GM21717 (cell line): ENCODE measurements at regions not wholly inside any gene's neighbourhood (a gene's known extent, or its start where the extent isn't known, plus 50 kb on each side); places are given as distances from the start of the nearest gene placed in this dataset.

Source experiments
- ATAC-seq: cut with Tn5 transposase; IDR thresholded peaks from one replicate; pipeline ENCODE4 v1.9.1; 2021; ENCODE audit warnings: mild to moderate bottlenecking, moderate library complexity; ENCODE audit not compliant: unreplicated experiment

GRCh38 chr10:105989995-105990394 is 1174.5 kb downstream of the SORCS1 start:
- no peak for ATAC-seq

- no peak for ATAC-seq
These were observed 1175.7 kb downstream of the SORCS1 start for GRCh38 chr10:105988848-105989247.

- ATAC-seq: no peak
These were observed 1177.4 kb downstream of the SORCS1 start for GRCh38 chr10:105986912-105987635.

- no peak for ATAC-seq
These were observed 1178.0 kb downstream of the SORCS1 start for GRCh38 chr10:105986486-105986885.

- ATAC-seq: no peak
These were observed 1181.8 kb downstream of the SORCS1 start for GRCh38 chr10:105982735-105983134.

- no peak for ATAC-seq
These were observed 1182.8 kb downstream of the SORCS1 start for GRCh38 chr10:105981679-105982078.

- peak; percentile 90 for ATAC-seq
These were observed 1189.6 kb downstream of the SORCS1 start for GRCh38 chr10:105974803-105975456.

GRCh38 chr10:105973902-105974301 is 1190.6 kb downstream of the SORCS1 start:
- ATAC-seq: no peak

GRCh38 chr10:105973360-105973759 is 1191.1 kb downstream of the SORCS1 start:
- ATAC-seq: no peak

- no peak for ATAC-seq
These were observed 1193.0 kb downstream of the SORCS1 start for GRCh38 chr10:105971460-105971859.

- ATAC-seq: no peak
These were observed 1194.6 kb downstream of the SORCS1 start for GRCh38 chr10:105969884-105970377.

GRCh38 chr10:105968666-105969065 is 1195.8 kb downstream of the SORCS1 start:
- no peak for ATAC-seq

- no peak for ATAC-seq
These were observed 1197.2 kb downstream of the SORCS1 start for GRCh38 chr10:105967256-105967655.

- no peak for ATAC-seq
These were observed 1199.4 kb downstream of the SORCS1 start for GRCh38 chr10:105965141-105965540.

- no peak for ATAC-seq
These were observed 1200.5 kb downstream of the SORCS1 start for GRCh38 chr10:105964009-105964408.

- no peak for ATAC-seq
These were observed 1201.1 kb downstream of the SORCS1 start for GRCh38 chr10:105963334-105963884.

- ATAC-seq: peak; percentile 71
These were observed 1208.0 kb downstream of the SORCS1 start for GRCh38 chr10:105956550-105956949.

GRCh38 chr10:105953861-105954260 is 1210.6 kb downstream of the SORCS1 start:
- no peak for ATAC-seq

- no peak for ATAC-seq
These were observed 1211.5 kb downstream of the SORCS1 start for GRCh38 chr10:105953056-105953455.

- peak; percentile 94 for ATAC-seq
These were observed 1212.4 kb downstream of the SORCS1 start for GRCh38 chr10:105952153-105952552.

GRCh38 chr10:105950410-105950809 is 1214.1 kb downstream of the SORCS1 start:
- peak; percentile 45 for ATAC-seq

- no peak for ATAC-seq
These were observed 1214.8 kb downstream of the SORCS1 start for GRCh38 chr10:105949721-105950120.
